Vagina (tissue), 2 donors: ENCODE measurements at regions not wholly inside any gene's neighbourhood (a gene's known extent, or its start where the extent isn't known, plus 50 kb on each side); places are given as distances from the start of the nearest gene placed in this dataset.

Experiments used
- DNase-seq, 2 donors: peaks; one replicate each; pipeline ENCODE4 v3.0.0-alpha.2; 2017; ENCODE audit errors: extremely low spot score in 2 of 2
- H3K27ac ChIP-seq: fragments of 200-600 bp; sonication (generic); one replicate; pipeline ENCODE4 v1.5.1; 2019
- H3K27me3 ChIP-seq: fragments of 200-600 bp; sonication (generic); one replicate; pipeline ENCODE4 v1.5.1; 2019
- H3K36me3 ChIP-seq, 2 donors: fragments of 200-600 bp; sonication (generic); one replicate each; pipeline ENCODE4 v1.5.1; 2017 to 2019
- H3K4me1 ChIP-seq: fragments of 200-600 bp; sonication (generic); one replicate; pipeline ENCODE4 v1.5.1; 2019
- H3K4me3 ChIP-seq, 2 donors: fragments of 200-600 bp; sonication (generic); 1 replicate in 1 of 2; 2 replicates in 1 of 2; pipeline ENCODE4 v1.5.1; 2016 to 2019
- H3K9me3 ChIP-seq: fragments of 200-600 bp; sonication (generic); one replicate; pipeline ENCODE4 v1.5.1; 2019
- CTCF ChIP-seq, 3 experiments: fragments of 450-650 bp in 2 of 3; fragments of 200-600 bp in 1 of 3; sonication (generic) in 1 of 3; IDR thresholded peaks; one replicate each; pipeline ENCODE4 v1.5.1; 2017 to 2019; ENCODE audit warnings: antibody characterized with exemption in 3 of 3, mild to moderate bottlenecking in 2 of 3, moderate library complexity in 2 of 3
- POLR2A ChIP-seq, 2 donors: fragments of 450-650 bp; IDR thresholded peaks; one replicate each; pipeline ENCODE4 v1.6.1; 2017; ENCODE audit warnings: antibody characterized with exemption in 2 of 2, mild to moderate bottlenecking in 2 of 2, moderate library complexity in 2 of 2
- POLR2AphosphoS5 ChIP-seq, 2 donors: sonication (generic); formaldehyde crosslinking; IDR thresholded peaks; one replicate each; pipeline ENCODE4 v1.9.0; 2017; ENCODE audit warnings: antibody characterized with exemption in 2 of 2, mild to moderate bottlenecking in 2 of 2, low read depth in 1 of 2; ENCODE audit not compliant: insufficient read depth in 1 of 2
- intact Hi-C: fragments of 100-400 bp; cut with DNase I; formaldehyde crosslinking; loops from one replicate; pipeline ENCODE4 v1.15.1; 2023

GRCh38 chr18:56221195-56222065 lies 417.0 kb downstream of the TXNL1 start:
- TF ChIP-seq CTCF (IDR thresholded peaks at IDR 0.05) (no peak), POLR2A (IDR thresholded peaks at IDR 0.05) (no peak), POLR2AphosphoS5 (IDR thresholded peaks at IDR 0.05; ENCODE audit: insufficient read depth in 1 of 2, low read depth in 1 of 2) (no peak)

GRCh38 chr18:56217406-56217805 lies 421.0 kb downstream of the TXNL1 start:
- no peaks in the 10 kb centered on the region for H3K9me3 ChIP-seq
- no peaks in the 10 kb centered on the region for H3K4me1 ChIP-seq
- H3K4me3 ChIP-seq = no peak overlapping the region
- no peak for TF ChIP-seq CTCF (IDR thresholded peaks at IDR 0.05)
- no peak for TF ChIP-seq POLR2A (IDR thresholded peaks at IDR 0.05)
- TF ChIP-seq POLR2AphosphoS5 (IDR thresholded peaks at IDR 0.05; ENCODE audit: insufficient read depth in 1 of 2, low read depth in 1 of 2) = no peak
- H3K27me3 ChIP-seq = no peaks in the 10 kb centered on the region
- H3K27ac ChIP-seq = no peak overlapping the region
- intact Hi-C loops = no loop called here
- no peak for DNase-seq
- no peaks in the 10 kb centered on the region for H3K36me3 ChIP-seq

More at GRCh38 chr18:56221195-56222065, 417.0 kb downstream of the TXNL1 start:
- no peaks in the 10 kb centered on the region for H3K9me3 ChIP-seq
- H3K4me1 ChIP-seq = no peaks in the 10 kb centered on the region
- no peak overlapping the region for H3K4me3 ChIP-seq
- DNase-seq = no peak
- no peak overlapping the region for H3K27ac ChIP-seq
- H3K27me3 ChIP-seq = no peaks in the 10 kb centered on the region
- no peaks in the 10 kb centered on the region for H3K36me3 ChIP-seq
- intact Hi-C loops = no loop called here

GRCh38 chr18:56214706-56215105 lies 423.7 kb downstream of the TXNL1 start:
- Histone ChIP-seq H3K27me3 (no peaks in the 10 kb centered on the region), H3K36me3 (no peaks in the 10 kb centered on the region), H3K4me1 (no peaks in the 10 kb centered on the region), H3K27ac (no peak overlapping the region), H3K4me3 (no peak overlapping the region), H3K9me3 (no peaks in the 10 kb centered on the region)
- DNase-seq = no peak
- intact Hi-C loops = no loop called here
- no peak for TF ChIP-seq POLR2AphosphoS5 (IDR thresholded peaks at IDR 0.05; ENCODE audit: insufficient read depth in 1 of 2, low read depth in 1 of 2)
- TF ChIP-seq POLR2A (IDR thresholded peaks at IDR 0.05) = no peak
- no peak for TF ChIP-seq CTCF (IDR thresholded peaks at IDR 0.05)

GRCh38 chr18:56210520-56210919 lies 427.9 kb downstream of the TXNL1 start:
- H3K4me3 ChIP-seq = no peak overlapping the region
- no peaks in the 10 kb centered on the region for H3K9me3 ChIP-seq
- intact Hi-C loops = no loop called here
- DNase-seq = no peak
- no peak overlapping the region for H3K27ac ChIP-seq
- H3K27me3 ChIP-seq = no peaks in the 10 kb centered on the region
- H3K36me3 ChIP-seq = no peaks in the 10 kb centered on the region
- no peaks in the 10 kb centered on the region for H3K4me1 ChIP-seq
- TF ChIP-seq POLR2AphosphoS5 (IDR thresholded peaks at IDR 0.05; ENCODE audit: insufficient read depth in 1 of 2, low read depth in 1 of 2) (no peak), CTCF (IDR thresholded peaks at IDR 0.05) (no peak), POLR2A (IDR thresholded peaks at IDR 0.05) (no peak)

- intact Hi-C loops = no loop called here
- Histone ChIP-seq H3K27me3 (no peaks in the 10 kb centered on the region), H3K27ac (no peak overlapping the region), H3K4me1 (no peaks in the 10 kb centered on the region), H3K4me3 (no peak overlapping the region), H3K9me3 (peaks cover 4% of the 10 kb centered on the region), H3K36me3 (no peaks in the 10 kb centered on the region)
- DNase-seq = no peak
- TF ChIP-seq POLR2A (IDR thresholded peaks at IDR 0.05) = no peak
- TF ChIP-seq POLR2AphosphoS5 (IDR thresholded peaks at IDR 0.05; ENCODE audit: insufficient read depth in 1 of 2, low read depth in 1 of 2) = no peak
- no peak for TF ChIP-seq CTCF (IDR thresholded peaks at IDR 0.05)
Measured at GRCh38 chr18:56207989-56208388, 430.4 kb downstream of the TXNL1 start.
